Activated T-cell treated with anti-CD3 and anti-CD28 coated beads for 48 hours (primary cell): ENCODE measurements at regions not wholly inside any gene's neighbourhood (a gene's known extent, or its start where the extent isn't known, plus 50 kb on each side); places are given as distances from the start of the nearest gene placed in this dataset.

Experiments
- DNase-seq: peaks from one replicate; pipeline ENCODE4 v3.0.0-alpha.2; 2020; ENCODE audit warnings: low read depth

DNA sequence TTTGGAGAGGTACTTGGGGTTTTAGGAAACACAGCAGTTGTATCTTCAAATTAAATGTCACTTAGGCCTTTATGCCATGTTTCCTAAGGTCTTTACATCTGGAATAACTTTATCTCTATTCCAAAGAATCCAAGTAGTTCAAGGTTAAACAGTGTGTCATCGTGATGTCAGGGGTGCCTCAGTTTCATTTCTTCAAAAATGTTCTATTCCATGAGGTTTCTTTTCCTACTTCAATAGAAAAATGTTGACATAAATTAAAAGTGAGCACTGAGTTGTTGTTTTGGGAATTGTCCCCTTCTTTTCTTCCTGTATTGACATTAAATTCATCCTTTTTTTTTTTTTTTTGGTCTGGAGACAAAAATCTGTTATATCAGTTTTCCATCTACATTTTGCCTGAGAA is 160.6 kb upstream of the C21orf91 start:
- no peak for DNase-seq

DNA sequence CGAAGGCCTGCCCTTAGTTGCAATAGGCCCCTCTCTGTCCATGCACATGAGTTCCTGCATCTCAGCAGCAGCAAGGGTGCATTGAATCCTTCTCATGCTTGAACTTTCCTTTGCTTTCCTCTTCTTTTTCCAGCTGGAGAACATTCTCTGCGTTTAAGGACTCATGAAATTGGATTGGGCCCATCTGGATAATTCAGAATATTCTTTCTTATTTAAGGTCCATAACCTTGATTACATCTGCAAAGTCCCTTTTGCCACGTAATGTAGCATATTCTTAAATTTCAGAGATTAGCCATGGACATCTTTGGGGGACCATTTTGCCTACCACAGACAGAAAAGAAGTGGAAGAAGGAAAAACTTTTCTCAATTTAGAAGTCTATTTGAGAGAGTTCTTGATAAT is 159.7 kb upstream of the C21orf91 start:
- no peak for DNase-seq

DNA sequence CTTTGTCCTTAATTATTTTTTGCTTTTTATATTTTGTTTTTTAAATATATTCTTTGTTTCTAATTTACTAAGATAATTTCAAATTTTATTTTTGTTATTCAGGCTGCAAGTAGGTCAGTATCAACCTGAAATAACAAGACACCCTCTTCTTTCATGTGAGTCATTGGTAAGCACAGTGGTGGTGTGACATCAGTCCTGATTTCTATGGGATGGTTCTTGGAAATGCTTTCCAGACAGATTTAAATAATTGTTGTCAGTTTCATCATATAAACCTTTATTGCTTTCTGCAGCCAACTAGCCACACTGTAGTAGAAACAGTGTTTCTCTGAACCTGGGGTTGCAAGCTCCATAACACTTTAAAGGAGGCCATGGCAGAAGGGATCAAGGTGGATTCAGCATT is 157.5 kb upstream of the C21orf91 start:
- DNase-seq = no peak

DNA sequence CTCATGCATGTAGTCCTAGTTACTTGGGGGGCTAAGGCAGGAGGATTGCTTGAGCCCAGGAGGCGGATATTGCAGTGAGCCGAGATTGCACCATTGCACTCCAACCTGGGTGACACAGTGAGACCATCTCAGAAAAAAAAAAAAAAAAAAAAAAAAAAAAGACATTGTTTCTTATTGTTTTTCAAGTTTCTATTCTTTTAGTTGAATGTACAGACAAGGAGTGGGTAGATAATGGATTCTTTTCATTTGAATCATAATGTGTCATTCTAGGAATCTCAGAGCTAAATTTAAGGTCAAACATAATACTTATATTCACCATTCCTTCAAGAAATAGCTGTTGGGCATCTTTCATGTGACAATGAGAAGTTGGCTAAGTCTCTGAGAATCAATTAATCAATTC is 157.0 kb upstream of the C21orf91 start:
- DNase-seq = no peak

DNA sequence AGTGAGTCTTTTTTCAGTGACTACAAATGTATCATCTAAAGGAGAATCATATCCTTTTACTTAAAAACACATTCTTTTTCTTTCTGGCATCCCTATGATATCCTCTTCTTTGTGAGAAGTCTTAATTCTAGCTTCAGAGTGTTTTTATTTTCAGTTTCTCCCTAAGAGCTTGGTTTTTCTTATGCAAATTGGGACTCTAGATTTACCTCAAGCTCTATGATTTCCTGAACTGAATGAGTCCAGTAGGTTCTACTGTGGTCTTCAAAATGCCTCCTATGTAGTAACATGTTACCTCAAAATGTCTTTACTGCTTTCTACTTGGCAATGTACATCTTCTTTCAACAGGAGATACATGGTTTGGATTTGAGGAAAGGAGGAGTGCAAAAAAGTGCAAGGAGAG is 148.2 kb upstream of the C21orf91 start:
- DNase-seq = no peak

DNA sequence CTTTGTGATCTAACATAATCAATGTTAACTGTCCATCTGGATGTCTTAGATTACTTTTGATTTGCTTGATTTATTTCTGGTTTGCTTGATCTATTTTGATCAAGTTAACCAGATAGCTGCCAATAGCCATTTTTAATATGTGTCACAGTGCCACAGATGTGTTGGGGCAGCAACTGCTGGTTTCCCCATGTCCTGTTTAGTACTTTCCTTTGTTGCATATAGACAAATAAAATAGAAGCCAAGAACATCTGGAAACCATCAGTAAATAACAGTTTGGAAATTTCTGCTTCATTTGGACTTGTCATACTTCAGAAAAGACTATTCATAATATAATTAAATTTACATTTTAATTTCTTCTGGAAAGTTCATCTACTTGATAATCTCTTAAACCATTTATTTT is 145.6 kb upstream of the C21orf91 start:
- no peak for DNase-seq

DNA sequence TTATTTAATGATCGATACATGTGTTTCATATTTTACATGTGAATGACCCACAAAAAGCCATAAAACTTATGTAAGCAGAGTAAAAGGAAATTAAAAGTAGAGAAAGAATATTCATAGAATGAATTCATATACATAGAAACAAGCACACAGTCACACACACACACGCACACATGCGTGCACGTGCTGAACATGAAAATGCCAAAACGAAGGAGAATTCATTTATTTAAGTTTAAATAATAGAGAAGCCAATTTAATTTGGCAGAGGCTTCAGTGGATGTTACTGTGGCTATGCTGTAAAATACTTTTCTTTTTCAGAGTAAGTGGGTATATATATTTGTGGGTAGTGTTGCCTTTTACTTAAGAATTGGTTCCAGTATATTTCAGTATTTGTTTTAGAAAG is 145.0 kb upstream of the C21orf91 start:
- DNase-seq = no peak

DNA sequence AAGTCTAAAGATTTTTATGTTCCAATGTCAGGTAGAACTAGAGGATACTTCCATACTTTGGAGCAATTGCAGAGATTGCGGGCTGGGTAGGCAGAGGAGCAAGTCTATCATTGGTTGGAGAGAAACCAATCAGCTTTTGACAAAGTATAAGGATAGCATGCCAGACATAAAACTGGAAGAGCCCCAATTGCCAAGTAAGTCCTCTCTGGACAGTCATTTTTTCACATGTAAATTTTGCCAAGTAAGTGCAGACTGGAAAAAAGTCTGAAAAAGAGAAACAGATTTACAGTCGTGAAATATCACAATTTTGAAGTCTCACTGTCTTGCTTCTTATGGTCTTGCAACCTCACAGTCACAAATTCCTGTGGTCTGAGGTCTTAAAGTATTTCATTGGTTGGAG is 131.4 kb upstream of the C21orf91 start:
- DNase-seq = no peak

DNA sequence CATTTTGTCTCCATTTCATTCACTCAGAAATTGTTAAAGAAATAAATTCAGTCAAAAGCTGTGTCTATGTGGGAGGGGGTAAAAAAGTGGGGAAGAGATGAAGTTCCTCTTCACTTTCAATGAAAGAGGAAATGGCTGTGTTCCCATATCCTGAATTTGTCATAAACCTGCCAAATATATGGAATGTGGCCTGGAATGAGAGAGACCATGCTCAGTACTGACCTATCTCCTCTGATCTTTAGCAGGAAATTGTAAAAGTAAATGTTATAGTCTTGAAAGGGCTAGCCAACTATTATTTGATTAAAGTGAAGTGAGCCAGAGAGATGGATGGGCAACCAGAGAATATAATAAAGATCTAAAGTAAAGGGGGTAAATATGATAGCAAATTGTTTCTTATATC is 130.3 kb upstream of the C21orf91 start:
- no peak for DNase-seq

DNA sequence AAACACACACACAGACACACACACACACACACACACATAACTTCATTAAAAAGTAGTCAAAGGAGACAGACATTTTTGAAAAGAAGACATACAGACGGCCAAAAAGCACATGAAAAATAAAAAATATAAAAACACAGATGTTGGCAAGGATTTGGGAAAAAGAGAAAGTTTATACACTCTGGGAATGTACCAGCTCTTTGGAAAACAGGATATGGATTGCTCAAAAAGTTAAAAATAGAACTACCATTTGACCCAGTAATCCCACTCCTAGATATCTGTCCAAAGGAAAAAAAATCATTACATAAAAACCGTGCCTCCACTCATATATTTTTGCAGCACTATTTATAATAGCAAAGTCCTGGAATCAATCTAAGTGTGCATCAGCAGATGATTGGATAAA is 128.4 kb upstream of the C21orf91 start:
- no peak for DNase-seq

DNA sequence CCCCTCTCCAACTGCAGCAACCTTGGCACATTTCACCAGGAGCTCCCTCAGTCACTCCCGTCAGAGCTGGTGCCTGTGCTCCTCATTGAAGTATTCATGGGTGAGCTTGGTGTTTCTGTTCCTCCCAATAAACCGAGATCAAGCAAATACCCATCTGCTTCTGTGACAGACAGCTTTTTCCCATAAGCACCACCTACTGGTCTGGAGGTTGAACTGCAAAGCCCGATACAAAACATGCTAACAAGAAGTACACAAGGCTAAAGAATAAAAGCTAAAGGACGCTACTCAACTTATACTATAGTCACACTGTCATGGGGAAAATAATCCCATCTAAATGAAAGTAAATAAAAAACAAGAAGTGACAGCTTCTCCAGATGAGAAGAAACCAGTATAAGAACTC is 111.9 kb upstream of the C21orf91 start:
- DNase-seq = no peak

DNA sequence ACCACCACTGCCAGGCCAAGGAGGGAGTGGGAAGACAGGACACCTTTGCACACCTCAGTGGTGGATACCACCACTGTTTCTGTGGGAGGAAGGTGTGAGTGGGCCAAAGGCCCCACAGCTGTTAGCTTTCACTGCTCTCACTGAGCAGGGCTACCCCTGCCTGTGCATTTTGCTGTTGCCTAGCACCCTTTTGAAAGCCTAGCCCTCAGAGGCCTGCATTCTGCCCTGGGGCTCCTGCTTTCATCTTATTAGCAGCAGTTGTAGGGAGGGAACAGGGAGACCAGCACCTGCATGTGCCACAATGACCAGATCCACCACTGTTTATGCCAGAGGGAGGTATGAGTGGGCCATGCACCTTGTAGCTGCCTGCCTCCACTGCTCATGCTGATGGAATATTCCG is 110.9 kb upstream of the C21orf91 start:
- DNase-seq = no peak

DNA sequence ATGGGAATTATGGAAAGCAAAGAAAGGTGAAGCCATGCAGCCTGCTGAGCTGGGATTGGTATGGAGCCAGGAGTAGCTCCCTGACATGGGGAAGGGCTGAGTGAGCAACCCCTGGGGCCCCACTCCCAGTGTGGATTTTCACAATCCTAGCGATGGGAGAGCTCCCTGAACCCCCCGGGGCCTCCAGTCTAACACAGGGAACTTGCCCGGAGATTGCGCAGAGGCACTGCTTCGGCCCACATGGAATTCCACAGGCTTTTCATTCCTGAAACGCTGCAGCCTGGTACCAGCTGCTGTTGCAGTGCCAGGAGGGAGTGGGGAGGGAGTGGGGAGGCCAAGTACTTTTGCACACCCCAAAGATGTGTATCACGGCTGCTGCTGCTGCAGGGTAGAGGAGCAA is 110.4 kb upstream of the C21orf91 start:
- no peak for DNase-seq

DNA sequence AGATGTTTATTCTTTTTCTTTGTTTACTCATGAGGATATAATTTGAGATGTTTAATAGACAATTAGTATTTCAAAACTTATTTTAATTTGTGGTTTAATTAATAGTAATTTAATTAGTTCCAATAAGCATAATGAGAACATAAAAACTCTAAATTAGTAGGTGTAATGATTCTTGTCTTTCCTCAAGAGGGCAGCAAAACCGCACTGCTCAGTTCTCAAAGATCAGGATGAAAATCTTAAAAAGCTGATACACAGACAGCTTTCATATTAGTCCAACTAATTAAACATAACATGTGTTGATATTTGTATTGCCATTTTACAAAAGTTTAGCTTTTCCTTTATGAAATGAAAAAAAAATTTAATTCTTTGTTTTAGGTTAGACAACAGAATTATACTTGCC is 106.7 kb upstream of the C21orf91 start:
- no peak for DNase-seq

DNA sequence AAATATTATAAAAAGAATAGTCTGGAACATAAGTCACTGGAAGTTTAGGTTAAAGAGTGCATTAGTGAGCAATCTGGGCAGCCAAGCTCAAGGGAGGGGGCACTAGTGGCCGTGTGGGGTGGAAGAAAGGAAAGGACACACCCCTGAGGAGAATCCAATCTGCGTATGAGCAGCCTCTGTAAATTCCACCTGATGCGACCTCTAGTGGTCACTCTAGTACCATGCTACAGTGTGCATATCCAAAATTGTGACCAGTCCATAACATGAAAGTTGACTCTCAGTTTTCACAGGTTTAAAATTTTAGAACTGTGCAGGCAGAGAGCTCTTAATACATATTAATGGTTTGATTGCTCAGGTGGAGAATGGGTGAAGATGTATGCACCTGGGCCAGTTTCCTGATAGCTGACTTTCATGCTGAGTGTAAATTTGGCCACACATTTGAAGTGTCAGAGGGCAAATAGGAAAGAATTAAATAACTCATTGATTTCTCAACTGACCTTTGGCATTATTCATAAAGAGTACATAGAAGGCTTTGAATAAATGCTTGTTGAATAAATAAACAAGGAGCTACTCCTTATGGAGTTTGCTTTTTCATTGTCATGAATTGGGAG is 105.9 kb upstream of the C21orf91 start:
- DNase-seq = peak; percentile 18

DNA sequence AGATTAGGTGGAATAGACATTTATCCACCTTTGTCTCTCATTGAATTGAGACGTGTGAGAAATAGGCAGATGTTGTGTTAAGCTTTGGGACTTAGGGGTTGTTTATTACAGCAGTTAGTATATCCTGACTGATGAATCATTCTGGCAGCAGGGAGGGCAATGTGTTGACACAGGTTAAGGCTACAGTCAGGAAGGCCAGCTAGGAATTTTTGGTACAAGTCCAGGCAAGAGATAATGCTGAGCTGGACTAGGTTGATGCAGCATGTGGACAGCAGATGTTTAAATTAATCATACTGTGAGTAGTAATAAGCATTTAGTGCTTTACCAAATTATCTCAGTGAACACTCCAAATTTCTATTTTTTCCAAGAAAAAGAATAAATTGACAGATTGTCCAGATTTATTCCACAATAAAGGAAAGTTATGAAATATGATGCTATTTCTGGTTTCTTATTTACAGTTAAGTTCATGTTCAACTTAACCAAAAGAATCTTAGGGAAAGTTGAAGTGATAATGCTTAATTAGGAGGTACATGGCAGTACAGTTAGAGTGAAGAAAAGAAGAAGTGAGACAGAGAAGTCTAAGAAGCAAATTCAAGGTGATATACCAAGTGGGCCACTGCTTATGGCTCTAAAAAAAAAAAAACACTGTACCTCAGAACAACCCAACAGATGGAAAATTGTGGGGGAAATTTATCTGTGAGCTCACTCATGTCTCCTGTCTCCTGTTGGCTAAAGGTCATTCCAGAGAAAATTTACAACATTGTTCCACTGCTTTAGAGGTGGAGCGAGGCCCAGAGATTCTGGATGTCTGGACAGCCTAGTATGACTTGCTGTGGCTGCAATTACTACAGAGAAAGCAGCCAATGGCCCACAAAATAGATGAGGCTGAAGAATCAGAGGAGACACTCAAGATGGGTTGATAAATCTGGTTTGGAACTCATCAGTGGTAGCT is 102.7 kb upstream of the C21orf91 start:
- DNase-seq = no peak

DNA sequence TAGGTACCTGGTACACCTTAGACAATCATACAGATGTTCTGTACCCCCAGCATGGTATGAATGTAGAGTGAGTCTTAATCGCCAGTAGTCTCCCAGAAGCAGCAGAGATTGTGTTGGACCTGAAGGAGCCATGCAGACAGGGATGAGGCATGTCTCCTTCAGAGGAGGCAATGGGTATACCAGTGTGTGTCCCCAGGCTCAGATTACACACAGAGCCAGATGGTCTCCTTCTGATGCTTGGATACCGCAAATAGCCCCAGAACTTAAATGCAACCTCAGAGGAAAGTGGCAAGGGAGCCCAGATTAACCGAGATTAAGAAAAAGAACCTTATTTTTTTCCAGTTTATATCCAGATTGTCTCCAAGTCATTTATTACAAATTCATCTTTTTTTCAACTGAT is 96.8 kb upstream of the C21orf91 start:
- no peak for DNase-seq

DNA sequence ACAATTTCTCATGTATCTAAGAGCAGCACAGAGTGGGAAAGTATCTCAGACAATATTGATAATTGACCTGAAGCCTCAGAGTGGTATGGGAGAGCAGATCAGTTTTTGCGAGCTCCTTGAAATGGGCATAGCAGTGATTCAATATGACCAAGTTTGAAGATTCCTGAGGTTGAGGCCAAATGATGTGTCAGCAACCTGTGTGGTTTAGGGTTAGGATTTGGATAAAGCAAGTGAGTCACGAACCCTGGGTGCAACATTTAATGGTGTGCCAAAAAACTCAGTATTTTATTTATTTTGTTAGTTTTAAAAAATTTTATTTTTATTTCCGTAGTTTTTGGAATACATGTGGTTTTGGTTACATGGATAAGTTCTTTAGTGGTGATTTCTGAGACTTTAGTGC is 92.5 kb upstream of the C21orf91 start:
- no peak for DNase-seq

DNA sequence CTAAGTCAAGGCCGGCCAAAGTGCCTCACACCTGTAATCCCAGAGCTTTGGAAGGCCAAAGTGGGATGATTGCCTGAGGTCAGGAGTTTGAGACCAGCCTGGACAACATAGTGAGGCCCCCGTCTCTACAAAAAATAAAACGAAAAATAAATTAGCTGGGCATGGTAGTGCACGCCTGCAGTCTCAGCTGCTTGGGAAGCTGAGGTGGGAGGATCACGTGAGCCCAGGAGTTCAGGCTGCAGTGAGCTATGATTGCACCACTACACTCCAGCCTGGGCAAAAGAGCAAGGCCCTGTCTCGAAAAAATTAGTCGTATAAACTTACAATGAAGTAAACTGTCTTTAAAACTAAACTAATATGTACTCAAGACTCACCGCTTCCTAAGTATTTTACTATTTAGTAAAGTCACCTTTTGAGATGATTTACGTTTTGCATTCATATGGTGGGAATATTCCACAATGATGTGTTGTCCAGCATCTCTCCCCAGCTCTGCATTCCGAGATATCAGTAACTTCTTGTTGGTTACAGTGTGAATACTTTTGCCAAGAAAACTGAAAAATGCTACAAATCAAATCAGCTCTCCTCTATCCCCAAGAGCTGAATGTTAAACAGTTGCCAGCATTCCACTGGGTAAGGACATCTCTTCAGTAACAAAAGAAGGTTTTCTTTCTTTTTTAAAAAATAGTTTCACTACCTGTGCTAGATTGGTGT is 84.9 kb upstream of the C21orf91 start:
- DNase-seq = no peak

DNA sequence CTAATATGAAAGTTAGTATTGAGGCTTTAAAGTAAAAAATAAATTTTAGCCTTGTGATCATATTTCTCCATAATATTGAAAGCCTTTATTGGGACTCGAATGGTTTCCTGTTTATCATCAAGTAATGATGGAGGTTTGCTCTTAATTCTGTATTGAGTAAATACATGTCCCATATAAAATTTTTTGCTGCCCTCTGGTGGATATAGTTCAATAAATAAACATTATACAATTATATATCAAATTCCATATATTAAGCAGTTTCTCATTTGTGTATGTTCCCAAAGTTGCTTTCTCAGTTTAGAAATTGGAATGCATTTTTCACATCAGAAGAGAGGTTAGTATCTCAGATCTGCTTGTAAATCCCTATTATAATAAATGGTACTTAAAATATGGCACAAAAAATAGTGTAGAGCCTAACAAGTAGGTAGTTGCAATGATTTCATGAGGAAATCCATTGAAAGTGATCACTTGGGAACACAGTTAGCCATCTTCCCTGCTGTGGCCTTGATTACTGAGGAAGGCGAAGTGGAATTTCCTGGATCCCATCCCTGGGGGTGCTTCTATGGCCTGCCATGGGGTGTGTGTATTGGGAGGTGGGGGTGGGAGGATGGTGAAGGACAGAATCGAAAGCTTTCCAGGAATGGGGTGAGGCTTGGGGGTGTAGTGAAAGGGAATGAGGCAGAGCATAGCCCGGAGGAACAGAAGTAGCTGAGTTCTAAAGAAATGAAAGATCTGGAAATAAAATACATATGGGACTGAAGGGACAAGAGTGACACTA is 84.1 kb upstream of the C21orf91 start:
- DNase-seq = no peak

DNA sequence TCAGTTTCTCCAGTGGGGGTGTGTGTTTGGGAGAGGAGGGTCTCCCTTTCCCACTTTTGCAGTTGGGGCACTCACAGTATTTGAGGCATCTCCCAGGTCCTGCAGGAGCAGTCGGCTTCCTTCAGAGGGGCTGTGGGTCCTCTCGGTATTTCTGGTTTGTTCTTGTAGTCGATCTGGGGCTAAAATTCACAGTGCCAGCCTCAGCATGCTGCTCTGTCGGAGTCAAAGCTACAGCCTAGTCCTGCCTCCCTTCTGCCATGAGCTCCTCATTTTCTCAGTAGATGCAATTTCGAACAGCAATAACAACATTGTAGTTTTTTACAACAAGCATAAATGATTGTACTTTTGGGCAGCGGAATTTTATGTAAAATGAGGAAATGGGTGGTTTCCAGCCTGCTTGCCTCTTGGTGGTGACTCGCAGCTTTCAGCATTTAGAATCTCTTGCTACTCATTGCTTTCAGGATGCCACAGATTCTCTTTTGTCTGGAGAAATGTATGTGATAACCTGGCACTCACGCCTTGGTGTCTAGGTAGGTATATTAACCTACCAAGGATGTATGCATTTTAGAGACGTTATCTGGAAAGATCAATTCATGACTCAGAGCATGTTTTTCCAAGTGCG is 82.4 kb upstream of the C21orf91 start:
- no peak for DNase-seq

DNA sequence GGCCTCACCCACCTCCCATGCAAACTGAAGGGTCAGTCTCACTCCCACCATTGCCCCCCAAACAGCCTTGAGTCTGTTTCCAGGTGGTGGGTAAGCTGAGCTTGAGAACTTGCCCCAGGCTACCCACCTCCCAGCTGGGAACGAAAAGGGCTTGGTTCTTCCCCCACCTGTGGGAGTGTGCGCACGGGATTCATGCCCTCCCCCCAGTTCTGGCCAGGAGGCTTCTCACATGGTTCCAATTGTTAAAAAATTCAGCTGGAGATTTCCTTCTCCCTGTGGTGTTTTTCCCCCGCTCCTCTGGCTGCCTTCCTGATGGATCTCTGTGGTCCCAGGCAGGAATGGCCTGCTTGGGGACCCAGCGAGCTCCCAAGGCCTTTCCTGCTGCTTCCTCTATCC is 81.8 kb upstream of the C21orf91 start:
- DNase-seq = no peak
